ENCODE measurements at regions not wholly inside any gene's neighbourhood (a gene's known extent, or its start where the extent isn't known, plus 50 kb on each side); places are given as distances from the start of the nearest gene placed in this dataset.

DNA sequence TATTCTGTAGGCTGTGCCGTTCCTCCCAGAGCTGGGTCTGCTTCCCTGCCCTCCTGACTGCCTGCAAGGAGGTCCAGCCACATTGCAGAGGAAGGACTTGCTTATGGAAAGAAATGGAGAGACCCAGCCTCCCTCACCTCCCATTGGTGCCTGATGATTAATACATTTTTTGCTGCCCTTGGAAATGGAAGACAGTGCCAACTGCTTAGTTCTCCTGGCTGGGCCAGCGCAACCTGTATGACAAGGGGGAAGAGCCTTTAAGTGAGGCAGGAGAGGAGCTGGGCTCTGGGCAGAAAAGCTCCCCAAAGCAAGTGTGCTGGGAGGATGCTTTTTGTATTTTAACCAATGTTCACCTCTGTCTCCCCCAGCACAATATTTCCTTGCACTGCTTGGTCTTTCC lies 238.5 kb downstream of the SOX9 start:
- no peaks in the 10 kb centered on the region for H3K27me3 ChIP-seq (ENCODE audit: control insufficient read depth in 2 of 2, insufficient read depth in 2 of 2, low read length in 2 of 2)
- no peaks in the 10 kb centered on the region for H3K9me3 ChIP-seq (ENCODE audit: control insufficient read depth in 2 of 2, low read length in 2 of 2)
- no peak overlapping the region for H3K9ac ChIP-seq (ENCODE audit: low read depth in 1 of 2, low read length in 2 of 2)
- no peak overlapping the region for H3K27ac ChIP-seq (ENCODE audit: low read depth in 2 of 2, low read length in 2 of 2)
- H3K4me3 ChIP-seq (ENCODE audit: low read length in 2 of 2), result no peak overlapping the region
- H3K4me1 ChIP-seq (ENCODE audit: control insufficient read depth in 2 of 2, insufficient read depth in 2 of 2, low read length in 2 of 2), result no peaks in the 10 kb centered on the region
- H3K36me3 ChIP-seq (ENCODE audit: control insufficient read depth in 2 of 2, insufficient read depth in 2 of 2, low read length in 2 of 2), result no peaks in the 10 kb centered on the region

DNA sequence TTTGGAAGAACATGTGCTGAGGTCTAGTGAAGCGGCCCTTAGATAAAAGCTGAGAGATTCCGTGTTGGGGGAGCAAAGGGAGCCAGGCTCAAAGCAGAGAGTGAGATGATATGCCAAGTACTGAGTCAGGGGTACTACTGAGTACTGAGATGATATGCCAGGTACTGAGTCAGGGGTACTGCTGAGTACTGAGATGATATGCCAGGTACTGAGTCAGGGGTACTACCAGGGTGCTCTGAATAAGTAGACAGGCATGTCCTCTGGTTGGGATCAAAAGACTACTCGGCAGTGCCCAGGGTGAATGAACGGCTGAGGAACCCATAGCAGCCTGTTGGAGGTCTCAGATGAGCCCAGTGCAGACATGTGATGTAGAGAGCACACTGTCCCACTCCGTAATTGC lies 239.0 kb downstream of the SOX9 start:
- no peak overlapping the region for H3K27ac ChIP-seq (ENCODE audit: low read depth in 2 of 2, low read length in 2 of 2)
- no peaks in the 10 kb centered on the region for H3K36me3 ChIP-seq (ENCODE audit: control insufficient read depth in 2 of 2, insufficient read depth in 2 of 2, low read length in 2 of 2)
- no peaks in the 10 kb centered on the region for H3K27me3 ChIP-seq (ENCODE audit: control insufficient read depth in 2 of 2, insufficient read depth in 2 of 2, low read length in 2 of 2)
- H3K9ac ChIP-seq (ENCODE audit: low read depth in 1 of 2, low read length in 2 of 2), result no peak overlapping the region
- H3K4me3 ChIP-seq (ENCODE audit: low read length in 2 of 2), result no peak overlapping the region
- no peaks in the 10 kb centered on the region for H3K9me3 ChIP-seq (ENCODE audit: control insufficient read depth in 2 of 2, low read length in 2 of 2)
- no peaks in the 10 kb centered on the region for H3K4me1 ChIP-seq (ENCODE audit: control insufficient read depth in 2 of 2, insufficient read depth in 2 of 2, low read length in 2 of 2)

DNA sequence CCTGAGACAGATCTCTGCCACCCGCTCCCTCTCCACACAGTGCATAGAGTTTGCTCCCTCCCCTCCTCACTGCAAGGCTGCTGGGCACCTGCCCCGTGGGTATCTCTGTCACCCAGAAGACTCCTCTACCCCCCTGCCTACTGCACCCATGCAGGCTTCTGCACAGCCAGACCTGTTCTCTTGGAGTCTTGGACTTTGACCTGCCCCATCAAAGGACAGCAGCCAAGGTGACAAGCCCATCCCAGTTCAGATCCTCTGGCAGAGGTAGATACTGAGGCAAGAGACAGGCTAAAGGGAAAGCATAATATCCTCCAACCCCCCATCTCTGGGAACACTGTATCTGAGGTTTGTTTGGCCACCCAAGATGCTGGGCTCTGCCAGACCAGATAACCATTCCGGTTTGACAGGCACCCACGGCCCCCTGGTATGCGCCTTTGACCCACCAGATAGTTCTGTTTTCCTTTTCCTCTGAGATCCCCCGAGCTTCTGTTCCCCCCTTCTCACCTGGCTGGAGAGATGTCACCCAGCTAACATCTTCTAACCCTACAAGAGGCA lies 239.6 kb downstream of the SOX9 start:
- no peaks in the 10 kb centered on the region for H3K9me3 ChIP-seq (ENCODE audit: control insufficient read depth in 2 of 2, low read length in 2 of 2)
- no peaks in the 10 kb centered on the region for H3K27me3 ChIP-seq (ENCODE audit: control insufficient read depth in 2 of 2, insufficient read depth in 2 of 2, low read length in 2 of 2)
- H3K4me3 ChIP-seq (ENCODE audit: low read length in 2 of 2), result no peak overlapping the region
- no peaks in the 10 kb centered on the region for H3K4me1 ChIP-seq (ENCODE audit: control insufficient read depth in 2 of 2, insufficient read depth in 2 of 2, low read length in 2 of 2)
- H3K36me3 ChIP-seq (ENCODE audit: control insufficient read depth in 2 of 2, insufficient read depth in 2 of 2, low read length in 2 of 2), result no peaks in the 10 kb centered on the region
- no peak overlapping the region for H3K27ac ChIP-seq (ENCODE audit: low read depth in 2 of 2, low read length in 2 of 2)
- H3K9ac ChIP-seq (ENCODE audit: low read depth in 1 of 2, low read length in 2 of 2), result no peak overlapping the region

DNA sequence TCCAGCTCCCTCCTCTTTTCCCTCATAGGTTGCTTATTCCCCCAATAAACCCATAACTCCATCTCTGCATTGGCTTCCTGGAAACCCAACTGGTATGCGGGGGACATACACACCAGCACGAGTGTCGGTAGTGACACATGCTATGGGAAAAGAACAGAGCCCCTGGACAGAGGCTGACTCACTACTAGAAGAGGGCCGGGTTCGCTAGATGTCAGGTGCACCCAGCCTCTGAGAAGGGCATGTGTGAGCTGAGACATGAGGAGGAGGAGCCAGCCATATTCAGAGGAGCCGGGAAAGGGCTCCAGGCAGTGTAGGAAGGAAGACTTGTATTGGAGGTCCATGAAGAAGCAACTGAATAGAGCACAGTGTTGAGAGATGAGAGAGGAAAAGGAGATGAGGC lies 241.1 kb downstream of the SOX9 start:
- Histone ChIP-seq H3K4me1 (ENCODE audit: control insufficient read depth in 2 of 2, insufficient read depth in 2 of 2, low read length in 2 of 2) (no peaks in the 10 kb centered on the region), H3K9ac (ENCODE audit: low read depth in 1 of 2, low read length in 2 of 2) (no peak overlapping the region), H3K27ac (ENCODE audit: low read depth in 2 of 2, low read length in 2 of 2) (no peak overlapping the region), H3K4me3 (ENCODE audit: low read length in 2 of 2) (no peak overlapping the region), H3K36me3 (ENCODE audit: control insufficient read depth in 2 of 2, insufficient read depth in 2 of 2, low read length in 2 of 2) (no peaks in the 10 kb centered on the region), H3K9me3 (ENCODE audit: control insufficient read depth in 2 of 2, low read length in 2 of 2) (no peaks in the 10 kb centered on the region), H3K27me3 (ENCODE audit: control insufficient read depth in 2 of 2, insufficient read depth in 2 of 2, low read length in 2 of 2) (no peaks in the 10 kb centered on the region)

DNA sequence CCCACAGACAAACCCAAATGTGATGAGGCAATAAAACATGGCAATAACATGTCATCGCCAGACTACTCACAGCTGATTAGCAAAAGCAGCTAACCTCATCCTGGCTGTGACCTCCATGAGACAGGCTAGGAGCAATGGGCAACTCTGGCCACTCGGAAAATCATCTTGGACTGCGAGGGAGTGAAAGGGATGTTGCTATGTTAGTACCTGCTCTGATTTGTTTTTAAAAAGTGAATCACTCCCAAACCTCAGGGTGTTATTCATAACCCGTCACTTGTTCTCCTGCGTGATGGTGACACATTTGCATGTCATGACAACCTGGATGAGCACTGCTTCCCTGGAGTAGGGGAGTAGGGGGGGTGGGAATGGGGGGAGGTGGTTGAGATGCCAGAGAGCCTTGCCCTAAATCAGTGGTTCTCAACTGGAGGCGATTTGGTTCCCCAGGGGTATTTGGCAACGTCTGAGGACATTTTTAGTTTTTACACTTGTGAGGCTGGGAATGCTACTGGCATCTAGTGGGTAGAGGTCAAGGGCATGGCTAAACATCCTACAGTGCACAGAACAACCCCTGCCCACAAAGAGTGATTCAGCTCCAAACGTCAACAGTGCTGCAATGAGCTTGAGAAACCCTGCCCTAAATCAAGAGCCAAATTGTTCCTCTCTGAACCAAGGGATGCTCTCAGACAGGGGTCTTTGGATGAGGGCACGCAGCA lies 241.7 kb downstream of the SOX9 start:
- Histone ChIP-seq H3K36me3 (ENCODE audit: control insufficient read depth in 2 of 2, insufficient read depth in 2 of 2, low read length in 2 of 2) (no peaks in the 10 kb centered on the region), H3K27me3 (ENCODE audit: control insufficient read depth in 2 of 2, insufficient read depth in 2 of 2, low read length in 2 of 2) (no peaks in the 10 kb centered on the region), H3K9me3 (ENCODE audit: control insufficient read depth in 2 of 2, low read length in 2 of 2) (no peaks in the 10 kb centered on the region), H3K4me3 (ENCODE audit: low read length in 2 of 2) (no peak overlapping the region), H3K4me1 (ENCODE audit: control insufficient read depth in 2 of 2, insufficient read depth in 2 of 2, low read length in 2 of 2) (no peaks in the 10 kb centered on the region), H3K27ac (ENCODE audit: low read depth in 2 of 2, low read length in 2 of 2) (no peak overlapping the region), H3K9ac (ENCODE audit: low read depth in 1 of 2, low read length in 2 of 2) (no peak overlapping the region)

DNA sequence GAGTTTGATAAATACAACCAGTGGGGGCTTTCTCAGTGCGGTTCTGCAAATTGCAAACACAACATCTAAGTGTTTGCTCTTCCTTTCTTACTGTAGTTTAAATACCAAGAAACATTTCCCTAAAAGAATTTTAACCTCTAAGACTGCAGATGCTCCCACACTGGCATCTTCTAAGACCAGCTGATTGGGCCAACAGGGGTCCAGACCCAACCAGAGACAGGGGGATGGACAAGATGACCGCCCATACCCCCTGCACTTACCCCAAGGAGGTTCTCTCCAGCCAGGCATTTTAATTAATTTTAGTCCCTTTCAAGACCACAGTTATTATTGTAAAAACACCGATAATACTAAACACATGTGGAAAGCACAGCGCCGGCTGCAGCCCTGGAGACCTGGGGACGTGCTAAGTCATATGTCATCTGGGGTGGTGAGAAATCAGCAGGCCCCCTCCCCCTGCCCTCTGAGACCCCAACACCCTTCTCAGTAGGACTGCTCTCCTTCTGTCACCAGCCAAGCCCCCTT lies 242.3 kb downstream of the SOX9 start:
- Histone ChIP-seq H3K9ac (ENCODE audit: low read depth in 1 of 2, low read length in 2 of 2) (no peak overlapping the region), H3K4me3 (ENCODE audit: low read length in 2 of 2) (no peak overlapping the region), H3K27me3 (ENCODE audit: control insufficient read depth in 2 of 2, insufficient read depth in 2 of 2, low read length in 2 of 2) (no peaks in the 10 kb centered on the region), H3K4me1 (ENCODE audit: control insufficient read depth in 2 of 2, insufficient read depth in 2 of 2, low read length in 2 of 2) (no peaks in the 10 kb centered on the region), H3K27ac (ENCODE audit: low read depth in 2 of 2, low read length in 2 of 2) (no peak overlapping the region), H3K9me3 (ENCODE audit: control insufficient read depth in 2 of 2, low read length in 2 of 2) (no peaks in the 10 kb centered on the region), H3K36me3 (ENCODE audit: control insufficient read depth in 2 of 2, insufficient read depth in 2 of 2, low read length in 2 of 2) (no peaks in the 10 kb centered on the region)

DNA sequence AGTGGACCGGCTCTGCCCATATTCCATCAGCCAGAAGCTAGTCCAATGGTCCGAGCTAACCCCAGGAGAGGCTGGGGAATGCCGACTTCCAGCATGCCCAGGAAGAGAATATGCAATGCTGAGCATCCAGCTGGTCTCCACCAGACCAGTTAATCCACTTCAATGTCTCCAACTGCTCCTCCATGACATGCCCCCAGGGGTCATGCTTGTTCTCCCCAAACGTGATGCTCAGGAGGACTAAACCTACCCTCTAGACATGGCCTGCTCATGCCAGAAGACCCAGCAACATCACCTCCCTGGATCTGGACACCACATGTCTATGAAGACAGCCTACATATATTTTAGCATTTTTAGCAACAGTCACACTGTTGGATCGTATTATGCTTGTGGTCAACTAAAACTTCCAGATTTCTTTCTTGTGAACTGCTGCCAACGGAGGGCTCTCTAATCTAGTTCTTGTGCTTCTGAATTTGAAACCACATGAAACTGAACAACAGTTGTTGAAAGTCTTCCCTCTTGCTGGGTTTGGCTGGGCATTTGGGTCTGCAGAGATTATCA lies 245.1 kb downstream of the SOX9 start:
- Histone ChIP-seq H3K27me3 (ENCODE audit: control insufficient read depth in 2 of 2, insufficient read depth in 2 of 2, low read length in 2 of 2) (no peaks in the 10 kb centered on the region), H3K4me3 (ENCODE audit: low read length in 2 of 2) (no peak overlapping the region), H3K36me3 (ENCODE audit: control insufficient read depth in 2 of 2, insufficient read depth in 2 of 2, low read length in 2 of 2) (no peaks in the 10 kb centered on the region)

DNA sequence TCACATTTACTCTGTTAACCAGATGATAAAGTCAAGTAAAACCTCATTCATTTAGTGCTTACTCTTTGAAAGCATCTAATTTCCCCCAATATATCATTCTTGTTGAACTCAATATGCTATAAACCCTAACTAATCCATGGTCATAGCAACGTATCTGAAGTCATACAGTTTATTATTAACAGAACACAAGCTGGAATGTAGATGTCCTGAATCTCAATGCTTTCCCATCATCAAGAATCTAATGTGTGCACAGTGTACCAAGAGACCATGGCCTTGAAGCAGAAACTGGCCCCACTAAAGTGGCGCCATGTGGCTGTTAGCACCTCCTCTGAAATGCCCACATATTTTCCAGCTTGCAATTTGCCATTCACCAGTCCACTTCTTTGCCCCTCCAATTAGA lies 245.8 kb downstream of the SOX9 start:
- Histone ChIP-seq H3K27me3 (ENCODE audit: control insufficient read depth in 2 of 2, insufficient read depth in 2 of 2, low read length in 2 of 2) (no peaks in the 10 kb centered on the region), H3K36me3 (ENCODE audit: control insufficient read depth in 2 of 2, insufficient read depth in 2 of 2, low read length in 2 of 2) (no peaks in the 10 kb centered on the region), H3K4me3 (ENCODE audit: low read length in 2 of 2) (no peak overlapping the region), H3K27ac (ENCODE audit: low read depth in 2 of 2, low read length in 2 of 2) (no peak overlapping the region), H3K9ac (ENCODE audit: low read depth in 1 of 2, low read length in 2 of 2) (no peak overlapping the region), H3K9me3 (ENCODE audit: control insufficient read depth in 2 of 2, low read length in 2 of 2) (no peaks in the 10 kb centered on the region), H3K4me1 (ENCODE audit: control insufficient read depth in 2 of 2, insufficient read depth in 2 of 2, low read length in 2 of 2) (no peaks in the 10 kb centered on the region)

More for the DNA sequence above, 245.1 kb downstream of the SOX9 start:
- no peaks in the 10 kb centered on the region for H3K4me1 ChIP-seq (ENCODE audit: control insufficient read depth in 2 of 2, insufficient read depth in 2 of 2, low read length in 2 of 2)
- H3K9me3 ChIP-seq (ENCODE audit: control insufficient read depth in 2 of 2, low read length in 2 of 2), result no peaks in the 10 kb centered on the region
- H3K27ac ChIP-seq (ENCODE audit: low read depth in 2 of 2, low read length in 2 of 2), result no peak overlapping the region
- no peak overlapping the region for H3K9ac ChIP-seq (ENCODE audit: low read depth in 1 of 2, low read length in 2 of 2)

DNA sequence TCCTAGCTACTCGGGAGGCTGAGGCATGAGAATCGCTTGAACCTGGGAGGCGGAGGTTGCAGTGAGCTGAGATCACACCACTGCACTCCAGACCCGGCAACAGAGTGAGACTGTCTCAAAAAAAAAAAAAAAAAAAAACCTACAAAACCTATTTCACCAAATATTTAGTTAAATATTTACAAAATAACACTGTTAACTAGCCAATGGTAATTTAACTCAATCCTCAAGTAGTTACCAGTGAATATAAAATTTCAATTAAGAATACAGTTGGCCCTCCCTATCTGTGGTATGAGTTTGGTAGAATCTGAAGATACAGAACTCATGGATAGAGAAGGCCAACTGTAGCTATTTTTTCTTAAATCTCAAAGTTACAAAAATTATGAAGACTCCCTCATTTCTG lies 247.4 kb downstream of the SOX9 start:
- H3K9ac ChIP-seq (ENCODE audit: low read depth in 1 of 2, low read length in 2 of 2), result no peak overlapping the region
- H3K27me3 ChIP-seq (ENCODE audit: control insufficient read depth in 2 of 2, insufficient read depth in 2 of 2, low read length in 2 of 2), result no peaks in the 10 kb centered on the region
- no peaks in the 10 kb centered on the region for H3K9me3 ChIP-seq (ENCODE audit: control insufficient read depth in 2 of 2, low read length in 2 of 2)
- no peaks in the 10 kb centered on the region for H3K36me3 ChIP-seq (ENCODE audit: control insufficient read depth in 2 of 2, insufficient read depth in 2 of 2, low read length in 2 of 2)
- no peak overlapping the region for H3K4me3 ChIP-seq (ENCODE audit: low read length in 2 of 2)
- no peak overlapping the region for H3K27ac ChIP-seq (ENCODE audit: low read depth in 2 of 2, low read length in 2 of 2)
- H3K4me1 ChIP-seq (ENCODE audit: control insufficient read depth in 2 of 2, insufficient read depth in 2 of 2, low read length in 2 of 2), result no peaks in the 10 kb centered on the region

DNA sequence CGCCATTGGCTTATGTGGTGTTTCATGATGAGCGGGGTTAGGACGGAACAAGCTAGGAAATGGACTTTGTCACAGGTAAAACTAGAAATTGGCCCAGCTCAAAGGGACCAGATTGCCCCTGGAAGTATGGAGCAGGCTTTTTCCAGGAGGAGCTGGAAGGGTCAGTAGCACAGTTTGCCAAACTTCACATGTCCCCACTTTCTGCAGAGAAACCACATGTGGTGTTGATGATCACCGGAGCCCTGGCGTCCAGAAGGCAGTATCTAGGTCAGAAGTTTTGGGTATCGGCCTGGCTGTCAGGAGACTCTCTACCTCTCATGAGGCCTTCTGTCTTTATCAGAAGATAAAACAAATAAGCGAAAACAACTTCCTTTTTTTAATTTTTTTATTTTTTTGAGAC lies 248.5 kb downstream of the SOX9 start:
- Histone ChIP-seq H3K9me3 (ENCODE audit: control insufficient read depth in 2 of 2, low read length in 2 of 2) (no peaks in the 10 kb centered on the region), H3K36me3 (ENCODE audit: control insufficient read depth in 2 of 2, insufficient read depth in 2 of 2, low read length in 2 of 2) (no peaks in the 10 kb centered on the region), H3K4me1 (ENCODE audit: control insufficient read depth in 2 of 2, insufficient read depth in 2 of 2, low read length in 2 of 2) (no peaks in the 10 kb centered on the region), H3K9ac (ENCODE audit: low read depth in 1 of 2, low read length in 2 of 2) (no peak overlapping the region), H3K27ac (ENCODE audit: low read depth in 2 of 2, low read length in 2 of 2) (no peak overlapping the region), H3K4me3 (ENCODE audit: low read length in 2 of 2) (no peak overlapping the region), H3K27me3 (ENCODE audit: control insufficient read depth in 2 of 2, insufficient read depth in 2 of 2, low read length in 2 of 2) (no peaks in the 10 kb centered on the region)

All from mucosa of rectum (tissue), 2 donors.